ENCODE measurements at regions not wholly inside any gene's neighbourhood (a gene's known extent, or its start where the extent isn't known, plus 50 kb on each side); places are given as distances from the start of the nearest gene placed in this dataset.
"Not testable (repeated sequence)": the region's sequence is repeated elsewhere in the genome, so short reads cannot be mapped to it uniquely, and the experiment has no call there.

DNA sequence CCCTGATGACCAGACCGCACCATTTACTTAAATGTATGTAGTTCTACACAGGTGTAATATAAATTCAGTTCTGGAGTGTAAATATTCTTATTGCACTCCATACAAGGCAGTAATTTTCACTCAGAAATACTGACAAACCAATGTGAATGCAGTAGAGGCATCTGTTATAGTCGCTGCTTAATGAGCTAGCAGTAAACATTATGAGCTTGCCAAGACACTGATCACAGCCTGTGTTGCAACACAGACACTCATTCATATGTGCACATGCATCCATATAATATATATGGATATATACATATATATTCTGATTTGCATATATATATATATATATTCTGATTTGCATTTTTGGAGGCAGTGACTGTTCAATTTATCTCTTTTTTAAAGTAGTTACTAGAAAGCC lies 435.1 kb upstream of the ST8SIA4 start:
- Histone ChIP-seq H3K27me3 (no peaks in the 10 kb centered on the region), H3K9me3 (ENCODE audit: low read depth) (no peaks in the 10 kb centered on the region), H3K27ac (no peak overlapping the region), H3K36me3 (no peaks in the 10 kb centered on the region), H3K4me1 (ENCODE audit: low read depth) (no peaks in the 10 kb centered on the region), H3K4me3 (no peak overlapping the region)
- DNase-seq (ENCODE audit: low read depth in 1 of 2, low spot score in 1 of 2): no peak
- TF ChIP-seq, protein P1, sequence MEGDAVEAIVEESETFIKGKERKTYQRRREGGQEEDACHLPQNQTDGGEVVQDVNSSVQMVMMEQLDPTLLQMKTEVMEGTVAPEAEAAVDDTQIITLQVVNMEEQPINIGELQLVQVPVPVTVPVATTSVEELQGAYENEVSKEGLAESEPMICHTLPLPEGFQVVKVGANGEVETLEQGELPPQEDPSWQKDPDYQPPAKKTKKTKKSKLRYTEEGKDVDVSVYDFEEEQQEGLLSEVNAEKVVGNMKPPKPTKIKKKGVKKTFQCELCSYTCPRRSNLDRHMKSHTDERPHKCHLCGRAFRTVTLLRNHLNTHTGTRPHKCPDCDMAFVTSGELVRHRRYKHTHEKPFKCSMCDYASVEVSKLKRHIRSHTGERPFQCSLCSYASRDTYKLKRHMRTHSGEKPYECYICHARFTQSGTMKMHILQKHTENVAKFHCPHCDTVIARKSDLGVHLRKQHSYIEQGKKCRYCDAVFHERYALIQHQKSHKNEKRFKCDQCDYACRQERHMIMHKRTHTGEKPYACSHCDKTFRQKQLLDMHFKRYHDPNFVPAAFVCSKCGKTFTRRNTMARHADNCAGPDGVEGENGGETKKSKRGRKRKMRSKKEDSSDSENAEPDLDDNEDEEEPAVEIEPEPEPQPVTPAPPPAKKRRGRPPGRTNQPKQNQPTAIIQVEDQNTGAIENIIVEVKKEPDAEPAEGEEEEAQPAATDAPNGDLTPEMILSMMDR (IDR thresholded peaks at IDR 0.05; ENCODE audit: low read depth, low read length): no peak

DNA sequence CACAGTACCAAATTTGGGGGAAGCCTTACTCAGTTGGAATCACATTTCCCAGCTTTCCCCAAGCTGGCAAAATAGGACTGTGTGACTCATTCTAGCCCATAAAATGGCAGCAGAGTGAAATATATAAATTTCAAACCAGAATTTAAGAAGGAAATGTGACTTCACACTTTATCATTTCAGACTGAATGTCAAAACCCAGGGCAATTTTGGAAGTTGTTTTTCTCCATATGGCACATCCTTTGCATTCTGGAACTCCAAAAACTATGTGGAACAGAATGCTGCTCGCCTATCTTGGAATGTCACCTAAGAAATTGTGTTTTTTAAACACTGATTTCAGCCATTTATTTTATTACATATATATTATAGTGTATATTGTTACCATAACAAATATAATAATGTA lies 424.7 kb upstream of the ST8SIA4 start:
- no peak for DNase-seq (ENCODE audit: low read depth in 1 of 2, low spot score in 1 of 2)
- no peaks in the 10 kb centered on the region for H3K9me3 ChIP-seq (ENCODE audit: low read depth)
- TF ChIP-seq, protein P1 (IDR thresholded peaks at IDR 0.05; ENCODE audit: low read depth, low read length): no peak
- no peaks in the 10 kb centered on the region for H3K4me1 ChIP-seq (ENCODE audit: low read depth)
- no peak overlapping the region for H3K27ac ChIP-seq
- no peaks in the 10 kb centered on the region for H3K27me3 ChIP-seq
- no peak overlapping the region for H3K4me3 ChIP-seq
- H3K36me3 ChIP-seq: no peaks in the 10 kb centered on the region

DNA sequence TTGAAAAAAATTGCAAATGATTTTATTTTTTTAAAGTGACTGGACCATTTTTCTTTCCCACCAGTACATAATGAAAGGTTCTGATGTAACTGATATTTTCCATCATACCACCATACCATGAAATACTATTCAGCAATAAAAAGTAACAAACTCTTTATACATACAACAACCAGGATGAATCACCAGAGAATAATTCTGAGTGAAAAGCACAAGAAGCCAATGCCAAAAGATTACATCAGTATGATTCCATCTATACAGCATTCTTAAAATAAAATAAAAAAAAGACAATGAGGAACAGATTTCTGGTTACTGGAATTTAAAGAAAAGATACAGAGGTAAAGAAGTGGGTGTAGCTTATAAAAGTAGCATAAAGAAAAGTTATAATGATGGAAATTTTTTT lies 423.7 kb upstream of the ST8SIA4 start:
- Histone ChIP-seq H3K27ac (no peak overlapping the region), H3K36me3 (no peaks in the 10 kb centered on the region), H3K9me3 (ENCODE audit: low read depth) (no peaks in the 10 kb centered on the region), H3K4me3 (no peak overlapping the region), H3K27me3 (no peaks in the 10 kb centered on the region), H3K4me1 (ENCODE audit: low read depth) (no peaks in the 10 kb centered on the region)
- TF ChIP-seq, protein P1 (IDR thresholded peaks at IDR 0.05; ENCODE audit: low read depth, low read length): no peak
- DNase-seq (ENCODE audit: low read depth in 1 of 2, low spot score in 1 of 2): no peak

DNA sequence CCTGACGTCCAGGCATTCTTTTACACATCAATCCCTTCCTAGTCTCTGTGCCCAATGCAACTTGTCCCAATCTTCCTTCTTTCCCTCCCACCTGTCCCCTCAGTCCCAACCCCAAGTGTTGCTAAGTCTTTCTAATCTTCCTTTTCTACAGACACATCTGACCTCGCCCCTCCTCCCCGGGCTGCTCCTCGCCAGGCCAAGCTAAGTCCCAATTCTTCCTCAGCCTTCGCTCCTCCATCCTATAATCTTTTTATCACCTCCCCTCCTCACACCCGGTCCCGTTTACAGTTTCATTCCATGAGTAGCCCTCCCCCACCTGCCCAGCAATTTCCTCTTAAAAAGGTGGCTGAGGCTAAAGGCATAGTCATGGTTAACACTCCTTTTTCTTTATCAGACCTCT lies 413.3 kb upstream of the ST8SIA4 start:
- not testable (repeated sequence) for H3K4me1 ChIP-seq (ENCODE audit: low read depth); H3K4me3 ChIP-seq; H3K9me3 ChIP-seq (ENCODE audit: low read depth); H3K36me3 ChIP-seq; H3K27ac ChIP-seq; DNase-seq (ENCODE audit: low read depth in 1 of 2, low spot score in 1 of 2); H3K27me3 ChIP-seq

DNA sequence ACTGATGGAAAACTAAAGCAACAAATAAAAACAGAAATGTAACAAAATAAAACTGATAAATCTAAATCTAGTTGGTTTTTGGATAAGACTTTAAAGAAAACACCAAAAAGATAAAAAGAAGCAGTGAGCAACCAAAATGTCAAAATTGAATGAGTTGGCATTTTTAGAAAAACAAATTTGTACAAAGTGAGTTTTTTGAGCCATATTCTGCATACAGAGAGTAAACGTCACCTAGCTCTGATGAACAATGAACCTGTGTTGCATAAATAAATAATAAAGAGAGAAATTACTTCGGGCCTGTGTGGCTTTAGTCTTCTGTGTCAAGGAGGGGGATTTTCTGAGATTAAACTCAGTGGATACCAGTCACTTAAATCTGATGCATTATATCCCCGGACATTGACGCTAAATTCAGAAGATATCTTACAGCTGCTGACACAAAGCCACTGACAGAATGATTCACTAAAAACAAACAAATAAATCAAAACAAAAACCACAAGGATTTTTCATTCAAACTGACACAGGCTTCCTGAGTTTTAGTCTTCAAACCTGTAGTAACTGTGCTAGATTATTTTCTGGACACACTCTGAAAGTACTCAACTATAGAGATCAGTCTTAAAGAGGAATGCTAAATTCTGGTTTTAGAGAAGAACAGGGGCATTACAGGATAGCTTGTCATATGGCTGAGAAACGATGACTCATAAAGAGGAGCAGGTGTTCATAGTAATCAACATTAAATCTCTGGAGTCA lies 403.5 kb upstream of the ST8SIA4 start:
- Histone ChIP-seq H3K36me3 (no peaks in the 10 kb centered on the region), H3K27ac (no peak overlapping the region), H3K4me3 (no peak overlapping the region), H3K4me1 (ENCODE audit: low read depth) (no peaks in the 10 kb centered on the region), H3K9me3 (ENCODE audit: low read depth) (no peaks in the 10 kb centered on the region), H3K27me3 (no peaks in the 10 kb centered on the region)
- TF ChIP-seq, protein P1 (IDR thresholded peaks at IDR 0.05; ENCODE audit: low read depth, low read length): no peak
- no peak for DNase-seq (ENCODE audit: low read depth in 1 of 2, low spot score in 1 of 2)

DNA sequence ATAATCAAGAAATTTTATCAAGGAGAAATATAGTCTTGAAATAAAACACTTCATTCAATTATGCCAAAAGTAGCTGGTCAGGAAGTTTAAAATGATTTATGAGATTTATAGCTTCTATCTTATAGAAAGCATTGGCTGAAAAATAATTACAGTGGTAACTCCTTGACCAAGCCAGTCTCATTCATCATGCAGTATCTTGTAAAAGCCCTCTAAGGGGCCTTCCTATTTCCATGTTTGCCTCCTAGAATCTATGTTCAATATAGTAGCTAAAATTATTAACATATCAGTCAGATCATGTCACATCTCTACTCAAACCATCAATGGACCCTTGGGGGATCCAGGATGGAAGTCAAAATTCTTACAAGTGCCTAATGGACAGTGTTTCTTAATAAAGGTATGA lies 393.4 kb upstream of the ST8SIA4 start:
- H3K27ac ChIP-seq: no peak overlapping the region

More for the DNA sequence above, 393.4 kb upstream of the ST8SIA4 start:
- TF ChIP-seq, protein P1 (IDR thresholded peaks at IDR 0.05; ENCODE audit: low read depth, low read length): no peak
- Histone ChIP-seq H3K9me3 (ENCODE audit: low read depth) (no peaks in the 10 kb centered on the region), H3K4me1 (ENCODE audit: low read depth) (no peaks in the 10 kb centered on the region), H3K36me3 (no peaks in the 10 kb centered on the region), H3K27me3 (no peaks in the 10 kb centered on the region), H3K4me3 (no peak overlapping the region)
- DNase-seq (ENCODE audit: low read depth in 1 of 2, low spot score in 1 of 2): no peak

Data from cardiac muscle cell (in vitro differentiated cells and primary cell).